ENCODE measurements at regions not wholly inside any gene's neighbourhood (a gene's known extent, or its start where the extent isn't known, plus 50 kb on each side); places are given as distances from the start of the nearest gene placed in this dataset.

GRCh38 chr11:130814440-130815096 is 101.7 kb downstream of the SNX19 start:
- no peak for DNase-seq

- no peak for DNase-seq
Measured at GRCh38 chr11:130815097-130815802, 101.0 kb downstream of the SNX19 start.

- no peak for DNase-seq
Measured at GRCh38 chr11:130815956-130816355, 100.3 kb downstream of the SNX19 start.

- no peak for DNase-seq
Measured at GRCh38 chr11:130816546-130817329, 99.5 kb downstream of the SNX19 start.

- DNase-seq, result peak; percentile 66
Measured at GRCh38 chr11:130817330-130817944, 98.8 kb downstream of the SNX19 start.

GRCh38 chr11:130819625-130820024 is 96.7 kb downstream of the SNX19 start:
- DNase-seq, result no peak
